AG04449 (cell line): ENCODE measurements at regions not wholly inside any gene's neighbourhood (a gene's known extent, or its start where the extent isn't known, plus 50 kb on each side); places are given as distances from the start of the nearest gene placed in this dataset.
"Not testable (repeated sequence)": the region's sequence is repeated elsewhere in the genome, so short reads cannot be mapped to it uniquely, and the experiment has no call there.

ENCODE experiments used
- CTCF ChIA-PET: fragments of 350-600 bp; formaldehyde crosslinking; extraction: SDS; loops from one replicate; lab custom pipeline; 2021; ENCODE audit warnings: antibody characterized with exemption; lab: Yijun Ruan, JAX
- POLR2A ChIA-PET: fragments of 400-600, 350-600 bp; formaldehyde crosslinking; extraction: SDS; loops from one replicate; lab custom pipeline; 2020; ENCODE audit warnings: antibody characterized with exemption, inconsistent platforms; lab: Yijun Ruan, JAX
- DNase-seq: peaks from one replicate; pipeline ENCODE4 v3.0.0-alpha.2; 2010; ENCODE audit warnings: low read depth, low spot score
- H3K4me3 ChIP-seq: 2 replicates; pipeline ENCODE4 v1.5.1; 2011; ENCODE audit warnings: low read depth, mild to moderate bottlenecking, control low read depth, low read length
- TF ChIP-seq, protein P1 (sequence below): IDR thresholded peaks from one replicate; pipeline ENCODE4 v1.5.1; 2011; ENCODE audit warnings: mild to moderate bottlenecking, moderate library complexity, low read length, control low read depth, inconsistent platforms; ENCODE audit not compliant: insufficient read depth; ENCODE audit errors: missing control alignments

DNA sequence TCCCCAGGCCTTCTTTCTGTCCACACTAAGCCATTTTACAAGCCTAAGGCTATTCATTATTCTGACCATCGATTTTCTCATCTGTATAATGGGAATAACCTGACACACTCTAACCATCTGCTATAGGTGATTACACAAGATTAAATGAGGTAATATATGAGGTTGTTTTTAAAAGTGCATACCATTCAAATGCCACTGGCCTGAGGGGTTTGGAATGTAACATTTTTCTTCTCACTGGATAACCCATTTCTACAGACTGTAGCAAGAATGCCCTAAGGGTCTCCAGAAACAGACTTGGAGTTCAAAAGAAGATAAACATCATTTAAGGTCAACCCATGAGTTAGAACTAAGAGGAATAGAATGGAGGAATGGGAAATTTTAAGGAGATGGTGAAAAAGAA lies 111.7 kb upstream of the SETBP1 start:
- H3K4me3 ChIP-seq, result no peak overlapping the region
- peak; percentile 34 for DNase-seq
- CTCF ChIA-PET, result no interaction called here
- POLR2A ChIA-PET, result no interaction called here
- TF ChIP-seq, protein P1, sequence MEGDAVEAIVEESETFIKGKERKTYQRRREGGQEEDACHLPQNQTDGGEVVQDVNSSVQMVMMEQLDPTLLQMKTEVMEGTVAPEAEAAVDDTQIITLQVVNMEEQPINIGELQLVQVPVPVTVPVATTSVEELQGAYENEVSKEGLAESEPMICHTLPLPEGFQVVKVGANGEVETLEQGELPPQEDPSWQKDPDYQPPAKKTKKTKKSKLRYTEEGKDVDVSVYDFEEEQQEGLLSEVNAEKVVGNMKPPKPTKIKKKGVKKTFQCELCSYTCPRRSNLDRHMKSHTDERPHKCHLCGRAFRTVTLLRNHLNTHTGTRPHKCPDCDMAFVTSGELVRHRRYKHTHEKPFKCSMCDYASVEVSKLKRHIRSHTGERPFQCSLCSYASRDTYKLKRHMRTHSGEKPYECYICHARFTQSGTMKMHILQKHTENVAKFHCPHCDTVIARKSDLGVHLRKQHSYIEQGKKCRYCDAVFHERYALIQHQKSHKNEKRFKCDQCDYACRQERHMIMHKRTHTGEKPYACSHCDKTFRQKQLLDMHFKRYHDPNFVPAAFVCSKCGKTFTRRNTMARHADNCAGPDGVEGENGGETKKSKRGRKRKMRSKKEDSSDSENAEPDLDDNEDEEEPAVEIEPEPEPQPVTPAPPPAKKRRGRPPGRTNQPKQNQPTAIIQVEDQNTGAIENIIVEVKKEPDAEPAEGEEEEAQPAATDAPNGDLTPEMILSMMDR, result no peak

DNA sequence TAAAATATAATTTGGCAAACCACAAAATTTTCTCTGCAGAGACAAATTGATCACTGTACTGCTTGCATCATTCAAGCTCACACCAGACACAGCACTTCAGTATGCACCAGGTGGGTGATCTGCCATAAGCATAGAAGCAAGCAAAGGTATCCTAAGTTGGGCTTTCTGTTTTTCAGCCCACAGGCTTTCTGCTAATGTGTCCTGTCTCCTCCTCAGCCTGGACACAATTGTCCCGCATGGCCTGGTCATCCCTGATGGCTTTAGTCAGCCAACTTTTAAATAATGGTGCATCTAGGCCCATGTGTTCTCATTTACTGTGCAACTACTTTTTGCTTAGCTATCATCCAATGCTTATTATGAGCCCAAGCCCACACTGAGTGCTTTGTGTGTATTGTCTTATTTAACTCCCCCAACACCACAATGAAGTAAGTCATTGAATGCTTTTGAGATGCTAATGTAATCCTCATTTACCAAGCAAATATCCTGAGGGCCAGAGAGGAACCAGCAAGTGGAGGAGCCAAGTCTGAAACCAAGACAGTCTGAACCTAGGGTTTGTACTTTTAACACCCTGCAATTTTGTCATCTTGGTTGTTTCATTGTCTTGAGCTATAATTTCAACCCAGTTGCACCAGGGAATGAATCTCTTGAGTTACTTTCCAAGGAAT lies 111.2 kb upstream of the SETBP1 start:
- POLR2A ChIA-PET, result no interaction called here
- DNase-seq, result no peak
- CTCF ChIA-PET, result interaction anchor here (1.5 kb wide), 1 partner anchor 9 kb away, joined by 4 read pairs; no protein-coding TSS in a partner anchor
- no peak overlapping the region for H3K4me3 ChIP-seq
- TF ChIP-seq, protein P1, result no peak

DNA sequence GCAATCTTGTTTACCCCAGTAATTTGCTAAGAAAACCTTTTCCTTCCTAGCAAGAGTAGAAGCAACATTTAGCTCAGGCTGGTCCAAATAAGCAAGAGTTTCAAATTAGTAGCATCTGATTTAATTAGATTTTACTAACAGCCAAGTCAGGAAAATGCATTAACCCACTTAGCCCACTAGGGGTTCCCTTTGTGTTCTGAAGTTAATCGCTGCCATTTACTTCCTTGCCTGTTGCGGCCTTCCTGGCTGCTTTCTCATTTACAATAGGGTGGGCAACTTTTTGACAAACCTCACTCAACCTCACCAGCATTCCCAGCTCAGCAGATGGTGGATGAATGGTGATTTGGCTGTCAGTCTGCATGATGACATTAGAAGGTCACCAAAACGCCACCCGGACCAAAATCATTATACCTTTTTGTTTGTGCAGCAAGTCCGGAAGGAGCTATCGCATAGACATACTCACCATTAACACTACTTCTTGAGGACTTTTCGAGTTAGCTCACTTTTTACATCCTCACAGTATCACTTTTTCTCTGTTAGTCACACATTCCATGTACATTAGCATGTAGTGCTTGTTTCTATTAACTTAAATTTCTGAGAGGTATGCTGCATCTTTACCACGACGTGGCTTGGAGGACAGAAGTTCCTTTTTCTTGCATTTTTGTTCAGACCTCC lies 101.5 kb upstream of the SETBP1 start:
- H3K4me3 ChIP-seq, result no peak overlapping the region
- ChIA-PET POLR2A (interaction anchor here (1.0 kb wide), 1 partner anchor 16 kb away, joined by 3 read pairs; no protein-coding TSS in a partner anchor), CTCF (interaction anchor here (1.2 to 2.7 kb wide), 6 partner anchors 9 to 317 kb away, joined by 3 to 14 read pairs (median 4); no protein-coding TSS in a partner anchor)
- TF ChIP-seq, protein P1, result peak; percentile 20
- no peak for DNase-seq

DNA sequence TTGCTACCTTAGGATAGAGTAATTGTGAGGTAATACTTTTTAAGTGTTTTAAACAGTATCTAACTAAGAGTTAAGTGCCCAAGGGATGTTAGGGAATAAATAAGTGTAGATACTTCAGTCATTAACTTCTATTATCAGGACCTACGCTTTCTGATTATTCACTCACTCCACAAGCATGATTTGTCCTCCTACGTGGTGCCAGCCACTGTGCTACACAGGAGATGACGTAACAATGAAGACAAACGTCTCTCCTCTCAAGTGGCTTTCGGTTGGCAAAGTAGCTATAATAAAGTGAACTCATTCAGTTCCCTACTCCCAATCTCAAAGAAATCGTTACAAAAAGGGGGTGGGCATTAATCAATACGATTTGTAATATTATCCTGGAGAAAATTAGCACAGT lies 100.9 kb upstream of the SETBP1 start:
- H3K4me3 ChIP-seq, result no peak overlapping the region
- ChIA-PET CTCF (interaction anchor here (1.3 to 2.7 kb wide), 4 partner anchors 9 to 316 kb away, joined by 3 to 14 read pairs (median 6); no protein-coding TSS in a partner anchor), POLR2A (interaction anchor here (1.0 kb wide), 1 partner anchor 16 kb away, joined by 3 read pairs; no protein-coding TSS in a partner anchor)
- DNase-seq, result no peak
- TF ChIP-seq, protein P1, result no peak

DNA sequence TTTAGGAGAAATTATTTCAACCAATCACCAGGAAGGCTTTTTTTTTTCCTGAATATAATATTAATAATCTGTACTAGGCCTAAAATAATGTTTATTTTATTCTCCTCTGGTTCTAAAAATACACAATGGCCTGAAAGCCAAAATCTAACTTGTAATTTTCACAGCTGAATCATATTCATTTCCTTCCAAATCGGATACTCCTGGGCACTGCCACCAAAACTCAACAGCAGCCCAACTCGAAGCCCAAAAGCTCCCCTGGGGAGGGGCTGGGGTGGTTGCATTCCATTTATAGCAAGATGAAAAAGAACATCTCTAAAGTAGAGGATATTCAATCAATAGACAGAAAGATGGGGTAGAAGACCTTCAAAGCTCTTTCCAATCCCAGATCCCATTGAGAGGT lies 100.5 kb upstream of the SETBP1 start:
- TF ChIP-seq, protein P1, result no peak
- ChIA-PET POLR2A (no interaction called here), CTCF (interaction anchor here (2.7 kb wide), 1 partner anchor 9 kb away, joined by 14 read pairs; no protein-coding TSS in a partner anchor)
- DNase-seq, result no peak
- no peak overlapping the region for H3K4me3 ChIP-seq

DNA sequence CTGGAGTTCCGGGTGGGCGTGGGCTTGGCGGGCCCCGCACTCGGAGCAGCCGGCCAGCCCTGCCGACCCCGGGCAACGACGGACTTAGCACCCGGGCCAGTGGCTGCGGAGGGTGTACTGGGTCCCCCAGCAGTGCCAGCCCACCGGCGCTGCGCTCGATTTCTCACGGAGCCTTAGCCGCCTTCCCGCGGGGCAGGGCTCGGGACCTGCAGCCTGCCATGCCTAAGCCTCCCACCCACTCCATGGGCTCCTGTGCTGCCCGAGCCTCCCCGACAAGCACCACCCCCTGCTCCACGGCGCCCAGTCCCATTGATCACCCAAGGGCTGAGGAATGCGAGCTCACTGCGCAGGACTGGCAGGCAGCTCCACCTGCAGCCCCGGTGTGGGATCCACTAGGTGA lies 99.9 kb upstream of the SETBP1 start:
- DNase-seq, H3K4me3 ChIP-seq, CTCF ChIA-PET: not testable (repeated sequence)
- POLR2A ChIA-PET, result interaction anchor here (1.5 kb wide), 1 partner anchor 9 kb away, joined by 4 read pairs; no protein-coding TSS in a partner anchor
